ENCODE measurements at regions not wholly inside any gene's neighbourhood (a gene's known extent, or its start where the extent isn't known, plus 50 kb on each side); places are given as distances from the start of the nearest gene placed in this dataset.
"Not testable (repeated sequence)": the region's sequence is repeated elsewhere in the genome, so short reads cannot be mapped to it uniquely, and the experiment has no call there.

- not testable (repeated sequence) for TF ChIP-seq CTCF (conservative IDR thresholded peaks at IDR 0.05; ENCODE audit: low read length); EZH2phosphoT487 (IDR thresholded peaks at IDR 0.05; ENCODE audit: borderline replicate concordance)
These were observed 279.7 kb upstream of the CBLB start for GRCh38 chr3:106148440-106149082.
